GM23338 (cell line): ENCODE measurements at regions not wholly inside any gene's neighbourhood (a gene's known extent, or its start where the extent isn't known, plus 50 kb on each side); places are given as distances from the start of the nearest gene placed in this dataset.

Experiments
- ATAC-seq: fragments of 200-7000 bp; cut with Tn5 transposase; 3 replicates; pipeline ENCODE4 v1.9.1; 2020
- DNase-seq: peaks from one replicate; pipeline ENCODE4 v3.0.0-alpha.2; 2015; ENCODE audit warnings: low spot score
- H2AFZ ChIP-seq: fragments of 200-600 bp; sonication (generic); 2 replicates; pipeline ENCODE4 v1.8.0; 2016; ENCODE audit warnings: antibody characterized with exemption, mild to moderate bottlenecking, moderate library complexity
- H3F3A ChIP-seq: fragments of 200-600 bp; sonication (generic); replicated peaks from 2 replicates; pipeline ENCODE4 v1.8.0; 2017; ENCODE audit warnings: antibody characterized with exemption, mixed run types, low read depth
- H3K27ac ChIP-seq: fragments of 200-600 bp; sonication (generic); 2 replicates; pipeline ENCODE4 v1.6.1; 2016; ENCODE audit warnings: low read depth
- H3K27me3 ChIP-seq: fragments of 200-600 bp; sonication (generic); 2 replicates; pipeline ENCODE4 v1.8.0; 2016; ENCODE audit warnings: mild to moderate bottlenecking, mixed run types, moderate library complexity; ENCODE audit not compliant: insufficient read depth
- H3K36me3 ChIP-seq: fragments of 200-600 bp; sonication (generic); 2 replicates; pipeline ENCODE4 v1.8.0; 2016; ENCODE audit warnings: mild to moderate bottlenecking; ENCODE audit not compliant: insufficient read depth
- H3K4me1 ChIP-seq: fragments of 200-600 bp; sonication (generic); 2 replicates; pipeline ENCODE4 v1.8.0; 2016; ENCODE audit warnings: mild to moderate bottlenecking, moderate library complexity; ENCODE audit not compliant: insufficient read depth
- H3K4me2 ChIP-seq: fragments of 200-600 bp; sonication (generic); 2 replicates; pipeline ENCODE4 v1.7.1; 2017; ENCODE audit warnings: mixed run types
- H3K4me3 ChIP-seq: fragments of 200-600 bp; sonication (generic); 2 replicates; pipeline ENCODE4 v1.6.1; 2016; ENCODE audit warnings: mixed run types
- H3K79me2 ChIP-seq: fragments of 200-600 bp; sonication (generic); replicated peaks from 2 replicates; pipeline ENCODE4 v1.8.0; 2017; ENCODE audit warnings: mild to moderate bottlenecking; ENCODE audit not compliant: insufficient read depth
- H3K9me2 ChIP-seq: fragments of 200-600 bp; sonication (generic); 2 replicates; pipeline ENCODE4 v1.8.0; 2017; ENCODE audit not compliant: insufficient read depth
- H4K20me1 ChIP-seq: fragments of 200-600 bp; sonication (generic); replicated peaks from 2 replicates; pipeline ENCODE4 v1.8.0; 2017; ENCODE audit warnings: mild to moderate bottlenecking; ENCODE audit not compliant: insufficient read depth
- H3K27ac Mint-ChIP-seq: 2 replicates; pipeline ENCODE4 v1.8.0; 2020; ENCODE audit warnings: inconsistent platforms, mild to moderate bottlenecking, moderate library complexity, mixed read lengths
- H3K27me3 Mint-ChIP-seq: 3 replicates; pipeline ENCODE4 v1.8.0; 2022; ENCODE audit warnings: low read depth, mild to moderate bottlenecking, moderate library complexity, mixed read lengths, inconsistent platforms; ENCODE audit not compliant: insufficient read depth, poor library complexity
- H3K36me3 Mint-ChIP-seq: 3 replicates; pipeline ENCODE4 v1.8.0; 2021; ENCODE audit warnings: low read depth, mild to moderate bottlenecking, inconsistent platforms, moderate library complexity, mixed read lengths
- H3K4me1 Mint-ChIP-seq: 3 replicates; pipeline ENCODE4 v1.8.0; 2020; ENCODE audit warnings: mild to moderate bottlenecking, inconsistent platforms, mixed read lengths
- H3K4me3 Mint-ChIP-seq: 3 replicates; pipeline ENCODE4 v1.8.0; 2021; ENCODE audit warnings: moderate library complexity, mild to moderate bottlenecking, inconsistent platforms, mixed read lengths
- H3K9me3 Mint-ChIP-seq: 3 replicates; pipeline ENCODE4 v1.8.0; 2020; ENCODE audit warnings: moderate library complexity, mild to moderate bottlenecking, inconsistent platforms, mixed read lengths
- EZH2 ChIP-seq: fragments of 200-600 bp; sonication (generic); IDR thresholded peaks from one replicate; pipeline ENCODE4 v1.8.0; 2017; ENCODE audit warnings: antibody characterized with exemption, mild to moderate bottlenecking, low read depth; ENCODE audit not compliant: unreplicated experiment
- EZH2phosphoT487 ChIP-seq: fragments of 200-600 bp; sonication (generic); IDR thresholded peaks from one replicate; pipeline ENCODE4 v1.8.1; 2018; ENCODE audit warnings: antibody characterized with exemption; ENCODE audit not compliant: unreplicated experiment
- NANOG ChIP-seq: IDR thresholded peaks from 2 replicates; pipeline ENCODE4 v1.6.1; 2016; ENCODE audit warnings: antibody characterized with exemption, borderline replicate concordance
- POLR2AphosphoS5 ChIP-seq: IDR thresholded peaks from 2 replicates; pipeline ENCODE4 v1.6.1; 2016; ENCODE audit warnings: antibody characterized with exemption, low read depth
- REST ChIP-seq: IDR thresholded peaks from one replicate; pipeline ENCODE4 v1.6.1; 2018; ENCODE audit warnings: antibody characterized with exemption; ENCODE audit not compliant: unreplicated experiment
- STAT1 ChIP-seq: IDR thresholded peaks from one replicate; pipeline ENCODE4 v1.6.1; 2016; ENCODE audit warnings: antibody characterized with exemption; ENCODE audit not compliant: unreplicated experiment
- ZNF114 ChIP-seq: fragments of 250-450 bp; sonication (Bioruptor Pico); IDR thresholded peaks from 2 replicates; pipeline ENCODE4 v1.5.0; 2020; ENCODE audit warnings: mild to moderate bottlenecking, moderate library complexity
- ZNF331 ChIP-seq: fragments of 250-450 bp; sonication (Bioruptor Pico); IDR thresholded peaks from 2 replicates; pipeline ENCODE4 v1.5.0; 2020; ENCODE audit warnings: low read depth, mild to moderate bottlenecking, moderate library complexity

DNA sequence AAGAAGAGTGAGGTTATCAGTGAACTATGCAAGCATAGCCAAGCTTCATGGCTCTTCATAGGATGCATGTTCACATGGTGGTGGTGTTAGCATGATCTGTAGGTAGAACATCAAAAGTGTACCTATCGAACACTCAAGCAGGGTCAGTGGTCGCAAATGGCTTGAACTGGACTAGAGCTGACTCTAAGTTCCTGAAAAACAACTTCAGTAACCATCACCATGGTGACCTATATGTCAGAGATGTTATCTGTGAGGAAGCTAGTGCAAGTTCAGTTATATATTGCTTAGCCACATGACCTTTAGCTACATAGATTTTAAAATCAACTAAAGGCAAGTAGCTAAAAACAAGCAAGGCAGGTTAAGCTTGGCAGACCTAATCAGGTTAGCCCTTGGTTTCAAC lies 163.1 kb upstream of the AGR3 start:
- H3K27me3 ChIP-seq, result no peaks in the 10 kb centered on the region
- H3K9me2 ChIP-seq, result peaks cover 2% of the 10 kb centered on the region; the same call in 1 of the 2 replicates
- no peaks in the 10 kb centered on the region for H3K79me2 ChIP-seq
- H3K27me3 Mint-ChIP-seq, result peaks cover 2% of the 10 kb centered on the region
- H3K4me3 Mint-ChIP-seq, result no peak overlapping the region
- H3K27ac Mint-ChIP-seq, result no peak overlapping the region
- peaks cover 4% of the 10 kb centered on the region; the same call in 2 of the 3 replicates for H3K4me1 Mint-ChIP-seq
- H4K20me1 ChIP-seq, result no peaks in the 10 kb centered on the region
- H3K27ac ChIP-seq, result no peak overlapping the region
- no peaks in the 10 kb centered on the region for H3K36me3 ChIP-seq
- no peaks in the 10 kb centered on the region for H3F3A ChIP-seq
- no peak overlapping the region for H3K4me2 ChIP-seq
- DNase-seq, result no peak
- no peak for ATAC-seq
- no peak overlapping the region for H3K4me3 ChIP-seq
- no peaks in the 10 kb centered on the region for H3K36me3 Mint-ChIP-seq
- no peak for TF ChIP-seq ZNF331 (CRISPR knock-in tag)
- no peak for TF ChIP-seq EZH2phosphoT487
- TF ChIP-seq ZNF114, result no peak
- TF ChIP-seq REST, result no peak
- no peak for TF ChIP-seq STAT1
- no peak for TF ChIP-seq POLR2AphosphoS5
- H3K4me1 ChIP-seq, result peaks cover 7% of the 10 kb centered on the region; the same call in 1 of the 2 replicates
- H2AFZ ChIP-seq, result no peak overlapping the region
- no peaks in the 10 kb centered on the region for H3K9me3 Mint-ChIP-seq

- H3K27me3 Mint-ChIP-seq, result peaks cover 2% of the 10 kb centered on the region
- ATAC-seq, result no peak
- H3K4me1 Mint-ChIP-seq, result peaks cover 4% of the 10 kb centered on the region; the same call in 2 of the 3 replicates
- Histone ChIP-seq H3K27ac (no peak overlapping the region), H3K36me3 (no peaks in the 10 kb centered on the region), H3F3A (no peaks in the 10 kb centered on the region), H3K27me3 (no peaks in the 10 kb centered on the region), H3K4me1 (peaks cover 4% of the 10 kb centered on the region; the same call in 1 of the 2 replicates), H3K9me2 (peaks cover 2% of the 10 kb centered on the region; the same call in 1 of the 2 replicates), H2AFZ (no peak overlapping the region), H3K79me2 (no peaks in the 10 kb centered on the region), H3K4me3 (no peak overlapping the region), H4K20me1 (no peaks in the 10 kb centered on the region), H3K4me2 (no peak overlapping the region)
- DNase-seq, result no peak
- TF ChIP-seq EZH2 (no peak), EZH2phosphoT487 (no peak), STAT1 (no peak), NANOG (no peak), ZNF331 (CRISPR knock-in tag) (no peak), REST (no peak)
- H3K36me3 Mint-ChIP-seq, result no peaks in the 10 kb centered on the region
- H3K4me3 Mint-ChIP-seq, result no peak overlapping the region
- H3K9me3 Mint-ChIP-seq, result no peaks in the 10 kb centered on the region
- H3K27ac Mint-ChIP-seq, result no peak overlapping the region
Observed at GRCh38 chr7:17046259-17046658, 164.5 kb upstream of the AGR3 start.
